H1 (cell line): ENCODE measurements at regions not wholly inside any gene's neighbourhood (a gene's known extent, or its start where the extent isn't known, plus 50 kb on each side); places are given as distances from the start of the nearest gene placed in this dataset.

ENCODE experiments used
- ATF2 ChIP-seq: IDR thresholded peaks from 2 replicates; pipeline ENCODE4 v1.6.1; 2012; ENCODE audit warnings: low read length, inconsistent platforms
- CHD1 ChIP-seq: IDR thresholded peaks from 2 replicates; pipeline ENCODE4 v1.6.1; 2012; ENCODE audit warnings: low read depth, low read length, improper control_type of control experiment
- CTCF ChIP-seq, 3 experiments: IDR thresholded peaks; 1 replicate in 2 of 3; 2 replicates in 1 of 3; pipeline versions ENCODE4 v1.5.1 to v1.6.1; 2011; ENCODE audit warnings: low read length in 3 of 3, mild to moderate bottlenecking in 3 of 3, inconsistent platforms in 2 of 3, low read depth in 1 of 3, moderate library complexity in 1 of 3; ENCODE audit not compliant: insufficient read depth in 1 of 3; ENCODE audit errors: control extremely low read depth in 1 of 3
- KDM4A ChIP-seq: IDR thresholded peaks from one replicate; pipeline ENCODE4 v1.7.1; 2012; ENCODE audit warnings: low read depth, mild to moderate bottlenecking, moderate library complexity, low read length, inconsistent platforms; ENCODE audit not compliant: severe bottlenecking
- POLR2AphosphoS5 ChIP-seq: IDR thresholded peaks from 2 replicates; pipeline ENCODE4 v1.6.1; 2011; ENCODE audit warnings: low read depth, low read length
- POU5F1 ChIP-seq: IDR thresholded peaks from 2 replicates; pipeline ENCODE4 v1.6.1; 2011; ENCODE audit warnings: low read depth, mild to moderate bottlenecking, low read length, moderate library complexity
- RAD21 ChIP-seq, 2 experiments: IDR thresholded peaks in 1 of 2; conservative IDR thresholded peaks in 1 of 2; 2 replicates each; pipeline ENCODE4 v1.6.1; 2011; ENCODE audit warnings: low read depth in 2 of 2, low read length in 2 of 2, improper control_type of control experiment in 1 of 2, inconsistent platforms in 1 of 2, mild to moderate bottlenecking in 1 of 2, moderate library complexity in 1 of 2
- RFX5 ChIP-seq: IDR thresholded peaks from 2 replicates; pipeline ENCODE4 v1.6.1; 2011; ENCODE audit warnings: low read depth, low read length, improper control_type of control experiment, borderline replicate concordance
- RXRA ChIP-seq: IDR thresholded peaks from 2 replicates; pipeline ENCODE4 v1.6.1; 2011; ENCODE audit warnings: low read depth, mild to moderate bottlenecking, low read length, moderate library complexity; ENCODE audit not compliant: insufficient read depth
- TAF7 ChIP-seq: optimal IDR thresholded peaks from 2 replicates; pipeline ENCODE3; 2011; ENCODE audit warnings: low read depth, mild to moderate bottlenecking, inconsistent platforms, low read length, moderate library complexity, borderline replicate concordance
- TEAD4 ChIP-seq: IDR thresholded peaks from 2 replicates; pipeline ENCODE4 v1.6.1; 2012; ENCODE audit warnings: low read depth, low read length, inconsistent platforms, mixed read lengths

GRCh38 chr17:63305857-63306256 is 140.2 kb downstream of the CYB561 start:
- TF ChIP-seq RAD21 (IDR thresholded peaks at IDR 0.05 in 1 of 2, conservative IDR thresholded peaks at IDR 0.05 in 1 of 2; ENCODE audit: low read depth in 2 of 2, low read length in 2 of 2) (no peak), CHD1 (no peak), ATF2 (no peak), TEAD4 (no peak), POLR2AphosphoS5 (no peak), CTCF (IDR thresholded peaks at IDR 0.05; ENCODE audit: control extremely low read depth in 1 of 3, insufficient read depth in 1 of 3, low read depth in 1 of 3, low read length in 3 of 3) (no peak), RFX5 (no peak), TAF7 (no peak), RXRA (no peak), KDM4A (no peak), POU5F1 (no peak)
